ENCODE measurements at regions not wholly inside any gene's neighbourhood (a gene's known extent, or its start where the extent isn't known, plus 50 kb on each side); places are given as distances from the start of the nearest gene placed in this dataset.

DNA sequence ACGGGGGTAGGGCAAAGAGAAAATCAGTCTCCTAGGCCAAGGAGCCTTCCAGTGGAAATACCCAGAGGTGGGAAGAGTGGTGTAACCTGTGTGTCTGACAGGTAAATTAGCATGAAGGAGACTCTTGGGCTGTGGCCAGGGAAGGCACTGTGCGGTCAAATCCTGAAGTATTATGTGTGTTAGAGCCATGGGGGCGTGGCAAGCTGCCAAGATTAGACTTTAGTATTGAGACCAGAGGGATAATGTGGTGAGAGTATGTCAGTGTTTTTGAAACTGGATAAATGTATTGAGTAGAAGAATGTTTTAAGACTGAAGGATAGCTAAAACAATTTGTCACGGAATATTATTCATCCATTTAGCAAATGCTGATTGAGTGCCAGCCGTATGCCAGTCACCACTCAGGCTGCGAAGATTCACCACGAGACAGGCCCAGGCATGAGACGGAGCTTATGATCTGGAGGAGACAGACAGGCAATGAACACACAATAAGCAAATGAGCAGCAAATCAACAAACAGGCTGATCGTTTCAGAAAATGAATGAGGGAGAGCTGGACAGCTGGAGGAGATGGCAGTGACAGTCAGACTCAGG, 445.9 kb downstream of the MCTP2 start:
- POLR2A ChIA-PET (ENCODE audit: partially characterized antibody): no interaction called here
- Mint-ChIP-seq H3K9me3 (no peaks in the 10 kb centered on the region), H3K4me3 (no peak overlapping the region), H3K4me1 (no peaks in the 10 kb centered on the region), H3K27me3 (peaks cover 0 to 7% of the 10 kb centered on the region in 2 donors), H3K36me3 (no peaks in the 10 kb centered on the region), H3K27ac (no peak overlapping the region)
- Histone ChIP-seq H3K27me3 (ENCODE audit: insufficient read depth, low read length) (no peaks in the 10 kb centered on the region), H3K36me3 (ENCODE audit: insufficient read depth, low read length) (no peaks in the 10 kb centered on the region), H3K9me3 (ENCODE audit: control insufficient read depth in 1 of 2, low read length in 2 of 2) (no peaks in the 10 kb centered on the region), H3K4me3 (ENCODE audit: low read length in 2 of 2) (no peak overlapping the region), H3K27ac (ENCODE audit: low read depth, low read length) (no peak overlapping the region), H3K4me1 (ENCODE audit: insufficient read depth, low read length) (no peaks in the 10 kb centered on the region)
- no peak for DNase-seq
- intact Hi-C loops (cut with micrococcal nuclease): no loop called here
- CTCF ChIA-PET (ENCODE audit: partially characterized antibody): no interaction called here

DNA sequence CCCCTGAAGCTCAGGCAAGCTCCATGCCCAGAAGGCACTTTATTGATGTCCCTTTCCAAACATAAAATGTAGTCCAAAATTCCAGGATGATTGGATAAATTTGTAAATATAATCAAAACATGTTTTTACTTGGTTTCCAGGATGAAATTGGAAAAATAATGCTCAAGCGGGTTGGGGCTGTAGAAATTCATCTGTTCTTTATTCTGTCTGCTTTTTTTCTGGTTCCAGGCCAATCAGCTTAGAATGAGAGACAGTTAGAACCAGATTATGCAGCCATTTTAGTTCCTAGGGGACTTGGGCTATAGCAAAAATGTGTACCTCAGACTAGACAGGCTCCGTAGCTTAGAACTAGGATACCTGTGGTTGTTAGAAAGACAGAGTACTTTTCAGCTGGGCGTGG, 450.8 kb downstream of the MCTP2 start:
- Mint-ChIP-seq H3K27me3 (peaks cover 0 to 4% of the 10 kb centered on the region in 2 donors), H3K27ac (no peak overlapping the region), H3K9me3 (no peaks in the 10 kb centered on the region), H3K36me3 (no peaks in the 10 kb centered on the region), H3K4me3 (no peak overlapping the region), H3K4me1 (no peaks in the 10 kb centered on the region)
- POLR2A ChIA-PET (ENCODE audit: partially characterized antibody): no interaction called here
- Histone ChIP-seq H3K4me1 (ENCODE audit: insufficient read depth, low read length) (no peaks in the 10 kb centered on the region), H3K27me3 (ENCODE audit: insufficient read depth, low read length) (no peaks in the 10 kb centered on the region), H3K36me3 (ENCODE audit: insufficient read depth, low read length) (no peaks in the 10 kb centered on the region), H3K27ac (ENCODE audit: low read depth, low read length) (no peak overlapping the region), H3K4me3 (ENCODE audit: low read length in 2 of 2) (no peak overlapping the region), H3K9me3 (ENCODE audit: control insufficient read depth in 1 of 2, low read length in 2 of 2) (no peaks in the 10 kb centered on the region)
- DNase-seq: no peak
- intact Hi-C loops (cut with micrococcal nuclease): no loop called here
- CTCF ChIA-PET (ENCODE audit: partially characterized antibody): no interaction called here

DNA sequence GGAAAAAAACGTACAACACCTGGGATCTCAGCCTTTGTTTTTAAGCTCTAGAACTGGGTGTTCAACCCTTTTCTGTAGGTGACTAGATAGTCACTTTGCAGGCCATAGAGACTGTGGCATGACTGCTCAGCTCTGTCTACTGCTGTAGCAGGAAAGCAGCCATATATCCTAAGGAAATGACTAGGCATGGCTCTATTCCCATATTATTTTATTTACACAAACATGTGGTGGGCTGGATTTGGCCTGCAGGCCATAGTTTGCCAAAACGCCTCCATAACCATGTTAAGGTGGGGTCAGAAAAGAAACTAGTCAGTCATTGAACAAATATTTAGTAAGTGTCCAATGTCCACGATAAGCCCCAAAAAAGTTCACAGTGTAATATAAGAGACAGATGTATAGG, 452.5 kb downstream of the MCTP2 start:
- Histone ChIP-seq H3K4me3 (ENCODE audit: low read length in 2 of 2) (no peak overlapping the region), H3K27ac (ENCODE audit: low read depth, low read length) (no peak overlapping the region), H3K4me1 (ENCODE audit: insufficient read depth, low read length) (no peaks in the 10 kb centered on the region), H3K36me3 (ENCODE audit: insufficient read depth, low read length) (no peaks in the 10 kb centered on the region), H3K27me3 (ENCODE audit: insufficient read depth, low read length) (no peaks in the 10 kb centered on the region), H3K9me3 (ENCODE audit: control insufficient read depth in 1 of 2, low read length in 2 of 2) (no peaks in the 10 kb centered on the region)
- Mint-ChIP-seq H3K9me3 (no peaks in the 10 kb centered on the region), H3K4me3 (no peak overlapping the region), H3K27ac (no peak overlapping the region), H3K27me3 (no peaks in the 10 kb centered on the region), H3K4me1 (no peaks in the 10 kb centered on the region), H3K36me3 (no peaks in the 10 kb centered on the region)
- ChIA-PET POLR2A (ENCODE audit: partially characterized antibody) (no interaction called here), CTCF (ENCODE audit: partially characterized antibody) (no interaction called here)
- no peak for DNase-seq
- intact Hi-C loops (cut with micrococcal nuclease): no loop called here

DNA sequence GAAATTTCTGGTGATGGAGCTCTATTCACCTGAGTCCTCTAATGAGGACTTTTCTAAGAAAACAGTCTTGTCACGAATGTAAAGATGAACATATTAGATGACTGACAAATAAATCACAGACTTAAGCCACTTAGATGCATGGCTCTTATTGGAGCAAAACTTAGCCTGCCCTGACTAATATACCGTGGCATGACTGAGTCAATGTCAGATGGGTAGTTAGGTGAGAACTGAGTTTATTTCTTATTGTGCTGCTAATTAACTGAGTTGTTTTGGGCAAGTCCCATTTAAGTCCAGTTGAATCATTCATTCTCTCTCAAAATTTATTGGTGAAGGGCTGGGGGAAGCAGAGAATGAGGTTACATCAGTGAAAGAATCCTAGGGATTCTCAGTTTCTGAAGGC, 459.8 kb downstream of the MCTP2 start:
- H3K36me3 Mint-ChIP-seq: no peaks in the 10 kb centered on the region
- intact Hi-C loops (cut with micrococcal nuclease): no loop called here
- H3K4me1 Mint-ChIP-seq: no peaks in the 10 kb centered on the region
- Histone ChIP-seq H3K9me3 (ENCODE audit: control insufficient read depth in 1 of 2, low read length in 2 of 2) (no peaks in the 10 kb centered on the region), H3K27ac (ENCODE audit: low read depth, low read length) (no peak overlapping the region), H3K27me3 (ENCODE audit: insufficient read depth, low read length) (no peaks in the 10 kb centered on the region), H3K4me3 (ENCODE audit: low read length in 2 of 2) (no peak overlapping the region), H3K4me1 (ENCODE audit: insufficient read depth, low read length) (no peaks in the 10 kb centered on the region), H3K36me3 (ENCODE audit: insufficient read depth, low read length) (no peaks in the 10 kb centered on the region)
- no peak for DNase-seq
- CTCF ChIA-PET (ENCODE audit: partially characterized antibody): no interaction called here
- no peak overlapping the region for H3K27ac Mint-ChIP-seq
- POLR2A ChIA-PET (ENCODE audit: partially characterized antibody): no interaction called here
- no peak overlapping the region for H3K4me3 Mint-ChIP-seq
- H3K9me3 Mint-ChIP-seq: peaks cover 0 to 3% (median 0%) of the 10 kb centered on the region in 8 donors
- peaks cover 0 to 2% of the 10 kb centered on the region in 2 donors for H3K27me3 Mint-ChIP-seq

DNA sequence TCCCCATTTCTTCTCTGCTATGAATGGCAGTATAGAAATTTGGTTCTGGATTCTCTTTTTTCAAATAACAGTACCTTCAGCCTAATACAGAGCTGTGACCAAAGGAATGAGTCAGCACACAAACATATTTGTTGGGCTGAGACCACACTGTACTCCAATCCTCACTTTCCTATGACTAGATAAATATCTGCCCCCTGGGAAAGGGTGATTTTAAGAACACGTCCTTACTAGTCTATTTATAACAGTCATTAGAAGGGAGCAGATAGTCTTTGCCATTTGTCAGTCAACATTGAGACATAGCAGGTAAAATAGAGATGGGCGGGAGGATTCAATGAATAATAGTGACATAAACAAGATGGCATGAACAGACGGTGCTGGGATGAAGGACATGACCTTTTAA, 461.3 kb downstream of the MCTP2 start:
- intact Hi-C loops (cut with micrococcal nuclease): no loop called here
- ChIA-PET CTCF (ENCODE audit: partially characterized antibody) (no interaction called here), POLR2A (ENCODE audit: partially characterized antibody) (no interaction called here)
- Histone ChIP-seq H3K4me1 (ENCODE audit: insufficient read depth, low read length) (no peaks in the 10 kb centered on the region), H3K27me3 (ENCODE audit: insufficient read depth, low read length) (no peaks in the 10 kb centered on the region), H3K27ac (ENCODE audit: low read depth, low read length) (no peak overlapping the region), H3K9me3 (ENCODE audit: control insufficient read depth in 1 of 2, low read length in 2 of 2) (no peaks in the 10 kb centered on the region), H3K36me3 (ENCODE audit: insufficient read depth, low read length) (no peaks in the 10 kb centered on the region), H3K4me3 (ENCODE audit: low read length in 2 of 2) (no peak overlapping the region)
- no peaks in the 10 kb centered on the region for H3K4me1 Mint-ChIP-seq
- no peaks in the 10 kb centered on the region for H3K36me3 Mint-ChIP-seq
- H3K27me3 Mint-ChIP-seq: peaks cover 0 to 2% of the 10 kb centered on the region in 2 donors
- no peak for DNase-seq
- H3K4me3 Mint-ChIP-seq: no peak overlapping the region
- H3K9me3 Mint-ChIP-seq: peaks cover 0 to 3% (median 0%) of the 10 kb centered on the region in 8 donors
- no peak overlapping the region for H3K27ac Mint-ChIP-seq

DNA sequence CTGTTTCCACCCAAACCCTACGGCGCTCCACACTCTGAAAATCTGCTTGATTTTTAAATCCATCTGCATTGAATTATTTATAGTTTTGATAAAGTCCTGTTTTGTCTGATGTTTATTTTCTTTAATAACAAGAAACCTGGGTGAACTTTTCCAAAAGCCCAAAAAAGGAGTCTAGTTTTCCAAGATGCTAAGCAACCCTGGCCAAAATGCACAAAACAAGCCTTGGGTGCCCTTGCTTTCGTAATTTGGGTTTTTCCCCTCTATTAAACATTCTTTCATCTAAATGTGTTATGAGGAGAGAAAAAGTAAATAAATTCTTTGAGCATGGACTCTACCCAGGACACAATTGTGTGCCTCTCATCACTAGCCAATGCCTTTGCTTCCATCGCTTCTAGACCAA, 468.9 kb downstream of the MCTP2 start:
- intact Hi-C loops (cut with micrococcal nuclease): no loop called here
- no peaks in the 10 kb centered on the region for H3K36me3 Mint-ChIP-seq
- no peak overlapping the region for H3K4me3 ChIP-seq (ENCODE audit: low read length in 2 of 2)
- ChIA-PET CTCF (ENCODE audit: partially characterized antibody) (no interaction called here), POLR2A (ENCODE audit: partially characterized antibody) (no interaction called here)
- H3K27ac ChIP-seq (ENCODE audit: low read depth, low read length): no peak overlapping the region
- H3K27me3 Mint-ChIP-seq: peaks cover 3 to 5% of the 10 kb centered on the region in 2 donors
- peaks cover 0 to 2% (median 0%) of the 10 kb centered on the region in 8 donors for H3K9me3 Mint-ChIP-seq
- H3K4me3 Mint-ChIP-seq: no peak overlapping the region
- DNase-seq: no peak
- no peaks in the 10 kb centered on the region for H3K36me3 ChIP-seq (ENCODE audit: insufficient read depth, low read length)
- H3K4me1 Mint-ChIP-seq: no peaks in the 10 kb centered on the region
- no peaks in the 10 kb centered on the region for H3K4me1 ChIP-seq (ENCODE audit: insufficient read depth, low read length)
- H3K9me3 ChIP-seq (ENCODE audit: control insufficient read depth in 1 of 2, low read length in 2 of 2): no peaks in the 10 kb centered on the region
- H3K27me3 ChIP-seq (ENCODE audit: insufficient read depth, low read length): no peaks in the 10 kb centered on the region
- H3K27ac Mint-ChIP-seq: no peak overlapping the region

DNA sequence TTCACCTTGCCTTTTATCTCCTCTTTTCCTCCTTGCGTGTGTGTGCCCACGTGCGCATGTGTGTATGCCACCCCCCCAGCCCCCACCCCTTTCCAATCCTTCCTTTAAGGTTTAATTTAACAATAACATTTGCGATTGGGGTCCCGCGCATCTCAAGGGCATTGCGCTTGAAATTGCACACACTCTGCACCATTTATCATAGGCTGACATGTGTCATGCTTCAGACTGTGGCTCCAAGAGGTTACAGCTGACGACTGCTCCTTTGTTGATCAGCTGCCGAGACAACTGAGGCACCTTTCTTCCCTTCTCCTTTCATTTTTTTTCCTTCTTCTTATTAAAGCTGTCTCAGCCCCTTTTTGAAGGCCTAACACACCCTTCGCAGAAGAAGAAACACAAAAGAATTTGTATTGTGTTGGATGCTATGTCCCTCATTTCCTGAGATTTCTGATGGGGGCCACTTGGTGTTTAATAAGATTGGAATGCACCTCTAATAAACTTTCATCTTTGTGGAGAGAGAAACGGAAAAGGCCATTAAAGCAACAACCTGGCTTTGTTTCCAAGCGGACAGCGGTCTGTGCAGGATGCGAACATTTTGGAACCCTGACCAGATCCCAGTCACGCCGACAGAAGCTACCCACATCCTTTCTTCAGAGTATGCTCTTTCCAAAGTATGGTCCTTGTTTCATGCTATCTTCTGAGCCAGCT, 470.1 kb downstream of the MCTP2 start:
- no peak overlapping the region for H3K4me3 Mint-ChIP-seq
- no peaks in the 10 kb centered on the region for H3K4me1 ChIP-seq (ENCODE audit: insufficient read depth, low read length)
- intact Hi-C loops (cut with micrococcal nuclease): no loop called here
- peaks cover 0 to 5% (median 1%) of the 10 kb centered on the region in 8 donors for H3K9me3 Mint-ChIP-seq
- CTCF ChIA-PET (ENCODE audit: partially characterized antibody): no interaction called here
- H3K36me3 Mint-ChIP-seq: no peaks in the 10 kb centered on the region
- H3K27me3 Mint-ChIP-seq: peaks cover 3 to 5% of the 10 kb centered on the region in 2 donors
- no peaks in the 10 kb centered on the region for H3K27me3 ChIP-seq (ENCODE audit: insufficient read depth, low read length)
- no peaks in the 10 kb centered on the region for H3K4me1 Mint-ChIP-seq
- H3K27ac Mint-ChIP-seq: no peak overlapping the region
- POLR2A ChIA-PET (ENCODE audit: partially characterized antibody): no interaction called here
- H3K4me3 ChIP-seq (ENCODE audit: low read length in 2 of 2): no peak overlapping the region
- no peaks in the 10 kb centered on the region for H3K9me3 ChIP-seq (ENCODE audit: control insufficient read depth in 1 of 2, low read length in 2 of 2)
- no peak for DNase-seq
- no peak overlapping the region for H3K27ac ChIP-seq (ENCODE audit: low read depth, low read length)
- H3K36me3 ChIP-seq (ENCODE audit: insufficient read depth, low read length): no peaks in the 10 kb centered on the region

Measured in CD4-positive, alpha-beta memory T cell (primary cell).